Activated CD4-positive, alpha-beta T cell treated with anti-CD3 and anti-CD28 coated beads, Interleukin-2, Interleukin-6, amounts not matched to agents 100 ng/mL and 50 ng/mL, durations not matched to agents 16 hours and 8 hours (primary cell): ENCODE measurements at regions not wholly inside any gene's neighbourhood (a gene's known extent, or its start where the extent isn't known, plus 50 kb on each side); places are given as distances from the start of the nearest gene placed in this dataset.

Source experiments
- DNase-seq: peaks from one replicate; pipeline ENCODE4 v3.0.0-alpha.2; 2020

DNA sequence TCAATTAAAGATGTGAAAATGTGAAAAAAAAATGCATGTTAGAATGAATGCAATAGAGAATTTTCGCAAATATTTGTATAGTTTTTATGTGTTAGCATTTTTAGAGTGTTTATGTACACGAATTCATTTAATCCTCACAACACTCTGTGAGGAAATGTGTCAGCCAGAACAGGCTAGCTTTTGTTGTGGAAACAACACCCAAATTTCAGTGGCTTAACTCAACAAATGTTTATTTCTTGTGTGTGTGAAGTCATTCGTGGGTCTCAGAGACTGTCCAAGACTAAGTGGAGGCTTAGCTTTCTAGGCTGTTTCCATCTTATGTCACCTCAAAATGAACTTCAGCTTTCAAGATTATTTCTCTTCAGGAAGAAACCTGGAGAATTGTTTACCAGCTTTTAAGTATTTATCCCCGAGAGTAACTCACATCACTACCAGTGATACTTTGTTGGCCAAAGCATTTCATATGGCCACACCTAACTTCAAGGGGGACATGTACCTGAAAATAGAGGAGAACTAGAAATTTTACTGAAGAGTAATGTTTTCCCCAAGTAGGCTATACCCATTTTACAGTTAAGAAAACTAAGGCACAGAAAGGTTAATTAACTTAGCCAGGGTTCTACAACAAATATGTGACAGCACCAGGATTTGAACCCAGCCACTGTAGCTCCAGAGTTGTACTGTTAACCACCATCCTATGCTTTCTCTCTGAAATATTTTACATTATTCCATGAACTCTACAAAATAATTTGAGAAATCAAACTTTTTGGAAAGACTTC lies 306.1 kb downstream of the QKI start:
- no peak for DNase-seq

DNA sequence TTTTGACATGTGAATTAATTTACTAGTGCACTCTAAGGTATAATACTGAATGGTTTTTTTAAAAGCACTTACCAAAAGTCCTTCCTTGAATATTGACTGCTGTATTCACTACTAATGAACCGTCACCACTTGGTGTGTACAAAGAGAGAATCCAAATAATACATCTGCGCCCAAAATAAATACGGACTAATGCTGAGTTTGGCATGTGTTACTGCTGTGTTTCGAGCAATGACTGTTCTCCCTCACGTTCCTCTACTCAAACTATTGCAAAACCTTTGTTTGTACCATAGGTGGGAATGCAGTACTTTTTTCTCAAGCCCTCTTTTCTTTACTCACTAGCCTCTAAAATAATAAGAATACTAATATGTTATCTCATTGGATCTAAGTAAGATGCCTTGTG lies 305.5 kb downstream of the QKI start:
- DNase-seq = no peak

GRCh38 chr6:163719028-163719742 lies 304.7 kb downstream of the QKI start:
- no peak for DNase-seq

DNA sequence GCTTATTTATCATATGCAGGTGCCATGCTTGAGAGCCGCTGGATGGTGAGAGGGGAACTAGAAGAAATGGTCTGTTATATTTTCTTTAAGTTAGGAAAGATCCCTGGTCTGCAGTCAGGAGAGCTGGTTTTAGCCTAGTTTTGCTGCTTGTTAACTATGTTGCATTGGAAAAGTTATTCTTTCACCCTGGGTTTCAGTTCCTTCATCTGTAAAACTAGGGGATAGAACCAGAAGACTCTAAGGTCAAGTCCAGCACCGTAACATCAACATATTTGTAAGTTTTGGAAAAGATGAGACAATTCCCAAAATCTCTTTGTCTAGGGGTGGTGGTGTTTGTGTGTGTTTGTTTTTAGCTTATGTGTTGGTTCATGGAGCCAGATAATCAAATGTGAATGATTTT lies 304.0 kb downstream of the QKI start:
- DNase-seq = no peak

DNA sequence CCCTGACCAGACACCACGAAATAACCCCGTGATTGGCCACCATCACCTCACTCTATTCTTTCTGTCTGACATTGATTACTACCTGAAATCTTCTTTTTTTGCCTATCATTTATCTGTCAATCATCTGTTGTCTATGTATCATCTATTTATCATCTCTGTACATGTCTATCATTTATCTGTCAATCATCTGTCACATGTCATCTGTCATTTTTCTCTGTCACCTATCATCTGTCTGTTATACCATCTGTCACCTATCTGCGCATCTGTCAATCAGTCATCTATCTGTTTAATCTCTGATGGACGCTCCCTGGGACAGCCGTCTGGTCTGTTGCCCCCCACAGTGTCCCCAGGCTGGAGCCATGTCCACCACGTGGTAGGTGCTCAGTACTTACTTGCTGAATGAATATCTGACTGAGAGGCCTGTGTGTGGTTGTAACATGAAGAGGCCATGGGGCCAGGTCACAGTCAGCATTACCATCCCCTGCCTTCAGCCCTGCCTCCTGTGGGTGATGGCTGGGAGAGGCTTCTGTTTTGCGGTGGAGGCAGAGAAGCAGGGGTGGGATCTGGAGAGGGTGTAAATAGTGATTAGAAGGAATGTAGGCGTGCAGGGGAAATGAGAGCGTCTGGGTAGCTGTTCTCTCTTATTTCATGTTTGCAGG lies 302.7 kb downstream of the QKI start:
- no peak for DNase-seq

- DNase-seq = no peak
Measured at GRCh38 chr6:163716690-163717089, 302.2 kb downstream of the QKI start.

DNA sequence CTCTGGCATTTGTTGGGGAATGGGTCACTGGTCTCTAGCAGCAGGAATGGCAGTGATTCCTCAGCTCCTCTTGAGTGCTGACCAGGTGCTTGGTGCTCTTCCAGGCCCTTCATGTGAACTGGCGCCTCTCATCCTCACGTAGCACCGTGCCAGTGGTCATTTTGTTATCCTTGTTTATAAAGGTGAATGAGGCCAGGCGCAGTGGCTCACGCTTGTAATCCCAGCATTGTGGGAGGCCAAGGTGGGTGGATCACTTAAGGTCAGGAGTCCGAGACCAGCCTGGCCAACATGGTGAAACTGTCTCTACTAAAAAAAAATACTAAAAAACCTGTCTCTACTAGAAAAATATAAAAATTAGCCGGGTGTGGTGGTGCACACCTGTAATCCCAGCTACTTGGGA lies 301.3 kb downstream of the QKI start:
- DNase-seq = no peak

DNA sequence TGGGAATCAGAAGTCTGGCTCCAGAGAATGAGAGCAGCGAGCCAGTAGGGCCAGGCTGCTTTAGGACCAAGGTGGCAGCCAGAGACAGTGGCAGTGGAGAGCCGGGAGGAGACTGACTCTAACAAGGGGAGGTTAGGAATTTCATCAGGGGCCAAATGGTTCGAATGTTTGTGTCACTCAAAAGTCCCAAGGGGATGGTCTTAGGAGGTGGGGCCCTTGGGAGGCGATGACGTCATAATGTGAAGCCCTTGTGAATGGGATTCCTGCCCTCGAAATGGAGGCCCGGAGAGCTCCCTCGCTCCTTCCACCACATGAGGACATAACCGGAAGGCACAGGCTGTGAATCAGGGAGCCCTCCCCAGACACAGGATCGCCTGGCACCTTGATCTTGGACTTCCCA lies 299.7 kb downstream of the QKI start:
- DNase-seq = no peak

- no peak for DNase-seq
Measured at GRCh38 chr6:163712981-163713380, 298.5 kb downstream of the QKI start.

GRCh38 chr6:163712566-163712961 lies 298.0 kb downstream of the QKI start:
- DNase-seq = no peak

DNA sequence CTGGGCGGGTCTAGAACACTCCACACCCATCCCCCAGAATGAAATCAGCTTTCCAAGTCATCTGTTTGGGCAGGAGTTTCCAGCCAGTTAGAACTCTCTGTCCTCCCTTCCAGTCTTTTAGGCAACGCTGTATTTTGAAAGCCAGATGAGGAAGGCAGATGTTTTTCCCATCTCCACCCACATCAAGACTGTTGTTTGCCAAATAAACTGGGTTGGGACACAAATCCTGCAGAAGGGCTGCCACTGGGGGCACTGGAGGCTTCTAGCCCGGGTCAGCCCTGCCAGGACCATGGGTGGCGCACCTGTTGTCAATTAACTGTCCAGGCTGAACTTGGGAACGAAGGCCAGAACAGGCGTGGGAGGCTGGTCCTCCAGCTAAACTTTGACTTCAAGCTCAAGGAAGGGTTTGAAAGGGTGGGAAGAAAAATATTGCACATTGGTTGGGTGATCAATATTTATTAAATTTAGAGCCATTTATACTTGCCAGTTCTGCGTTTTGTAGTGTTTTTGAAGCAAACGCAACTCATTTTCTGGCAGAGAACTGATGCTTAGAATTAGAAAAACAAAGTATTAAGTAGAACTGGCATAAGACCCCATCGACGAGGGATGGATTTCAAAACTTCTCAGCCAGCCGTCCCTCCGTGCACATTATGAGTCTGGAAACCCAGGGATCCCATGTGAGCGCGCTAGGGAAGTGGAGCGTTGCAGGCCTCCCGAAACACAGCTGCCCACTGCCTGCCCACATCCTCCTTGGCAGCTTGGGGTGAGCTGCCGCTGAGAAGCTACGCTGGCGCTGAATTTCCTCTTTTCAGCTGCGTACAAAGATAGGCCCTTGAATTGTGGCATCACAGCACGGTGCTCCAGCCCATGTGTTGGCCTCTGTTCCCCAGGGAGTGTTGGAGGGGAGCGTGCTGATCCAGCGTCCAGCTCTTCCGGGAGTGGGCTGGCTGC lies 297.4 kb downstream of the QKI start:
- no peak for DNase-seq

DNA sequence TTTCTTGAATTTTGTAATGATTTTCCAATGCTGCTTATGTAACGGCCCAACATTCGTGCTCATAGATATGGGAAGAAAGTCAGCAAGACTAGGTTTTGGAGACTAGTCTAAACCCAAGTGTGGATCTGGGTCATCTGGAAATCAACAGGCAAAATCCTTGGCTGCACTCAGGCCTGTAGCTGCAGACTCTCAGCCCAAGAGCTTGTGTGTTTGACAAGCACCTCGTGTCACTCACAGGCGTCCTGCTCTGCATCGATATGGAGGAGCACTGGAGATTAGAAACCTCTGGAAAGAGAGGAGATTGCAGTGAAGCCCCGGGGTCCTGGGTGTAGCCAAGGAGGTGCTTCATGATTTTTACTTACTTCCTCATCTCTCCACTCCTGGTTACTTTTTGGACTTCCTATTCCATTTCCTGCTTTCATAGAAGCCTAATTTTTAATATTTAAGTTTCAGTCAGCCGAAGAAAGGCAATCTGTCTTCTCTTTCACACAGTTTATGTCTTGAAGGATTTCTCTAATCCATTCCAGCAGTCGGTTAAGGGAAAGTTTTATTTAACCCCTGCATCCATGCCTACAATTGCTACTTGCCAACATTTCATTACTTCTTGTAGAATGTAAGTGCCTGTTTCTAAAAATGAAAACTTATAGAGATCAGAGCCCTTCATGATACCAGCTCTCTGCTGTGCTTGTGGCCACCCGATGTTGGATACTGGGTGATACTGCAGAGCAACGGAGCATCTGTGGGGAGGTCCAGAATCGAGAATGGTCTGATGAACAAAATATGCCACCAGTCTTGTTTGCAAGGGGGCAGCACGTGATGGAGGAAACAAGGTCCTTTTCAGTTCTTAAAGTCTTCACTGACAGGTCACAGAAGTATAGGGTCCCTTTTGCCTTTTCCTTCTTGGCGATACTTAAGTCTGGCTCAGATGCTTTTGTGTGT lies 296.3 kb downstream of the QKI start:
- DNase-seq = no peak

- no peak for DNase-seq
Measured at GRCh38 chr6:163709693-163710092, 295.2 kb downstream of the QKI start.

GRCh38 chr6:163709255-163709654 lies 294.7 kb downstream of the QKI start:
- DNase-seq = no peak

- DNase-seq = no peak
Measured at GRCh38 chr6:163708466-163708865, 293.9 kb downstream of the QKI start.

- no peak for DNase-seq
Measured at GRCh38 chr6:163707387-163708355, 293.2 kb downstream of the QKI start.

DNA sequence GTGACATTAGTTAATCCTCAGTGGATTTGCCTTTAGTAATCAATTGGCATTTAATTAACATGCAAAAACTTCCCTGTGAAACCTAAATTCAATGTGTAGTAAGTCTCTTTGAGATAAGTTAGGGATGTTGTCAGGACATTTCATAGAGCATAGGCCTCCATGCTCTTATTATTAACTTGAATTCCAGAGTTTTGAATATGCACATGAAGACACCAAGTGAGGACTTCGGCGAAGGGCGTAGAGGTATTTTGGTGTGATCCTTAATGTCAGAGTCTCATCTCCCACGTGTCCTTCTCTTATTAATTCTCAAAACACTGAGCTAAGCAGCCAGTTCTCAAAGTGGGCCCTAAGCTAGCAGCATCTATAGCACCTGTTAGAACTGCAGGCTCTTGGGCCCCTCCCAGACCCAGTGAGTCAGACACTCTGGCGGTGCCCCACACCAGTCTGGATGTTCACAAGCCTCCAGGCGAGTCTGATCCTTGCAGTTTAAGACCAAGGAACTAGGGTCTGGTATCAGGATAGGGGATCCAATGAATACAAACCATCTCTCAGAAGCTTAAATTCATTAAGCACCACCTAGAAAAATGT lies 292.1 kb downstream of the QKI start:
- no peak for DNase-seq

DNA sequence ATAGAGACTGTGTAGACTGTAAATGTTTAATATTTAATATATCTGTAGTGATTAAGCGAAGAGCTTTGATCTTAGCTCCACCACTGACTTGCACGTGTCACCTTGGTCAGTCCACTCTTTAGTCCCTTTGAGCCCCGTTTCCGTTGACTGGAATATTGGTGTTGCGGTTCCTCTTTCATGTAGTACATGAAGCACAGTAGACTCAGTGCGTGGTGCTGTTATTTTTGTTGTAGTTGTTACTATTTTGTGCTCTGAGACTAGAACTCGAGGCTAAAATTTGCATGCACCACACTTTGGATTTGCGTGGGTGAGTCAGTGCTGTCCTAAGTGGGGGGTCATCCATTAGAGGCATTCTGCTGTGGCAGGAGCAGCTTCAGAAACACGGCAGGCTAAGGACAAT lies 291.4 kb downstream of the QKI start:
- DNase-seq = no peak

- DNase-seq = no peak
Measured at GRCh38 chr6:163702736-163703135, 288.2 kb downstream of the QKI start.

GRCh38 chr6:163701762-163702161 lies 287.2 kb downstream of the QKI start:
- no peak for DNase-seq
